IMR-90 (cell line): ENCODE measurements at regions not wholly inside any gene's neighbourhood (a gene's known extent, or its start where the extent isn't known, plus 50 kb on each side); places are given as distances from the start of the nearest gene placed in this dataset.

Experiments used
- ATAC-seq: fragments of 200-7000 bp; cut with Tn5 transposase; 2 replicates; pipeline ENCODE4 v1.9.1; 2020; ENCODE audit warnings: low read depth, mild to moderate bottlenecking, moderate library complexity
- BruUV-seq: library from RNA; stranded (reverse); fragments of 400-500 nt; replicated peaks from 2 replicates; lab custom pipeline; 2021; lab: Mats Ljungman, UMichigan
- CTCF ChIA-PET: fragments of 300-600 bp; formaldehyde crosslinking; extraction: SDS; loops from one replicate; lab custom pipeline; 2021; ENCODE audit warnings: antibody characterized with exemption; lab: Yijun Ruan, JAX
- POLR2A ChIA-PET: fragments of 300-600 bp; sonication (Branson Sonifier 250); formaldehyde crosslinking; loops from one replicate; lab custom pipeline; 2022; ENCODE audit warnings: antibody characterized with exemption; ENCODE audit not compliant: unreplicated experiment; lab: Charles Lee
- DNase-seq: peaks from one replicate; pipeline ENCODE4 v3.0.0; 2013
- H2AFZ ChIP-seq: replicated peaks from 2 replicates; pipeline ENCODE3; 2013; ENCODE audit warnings: low read length, mild to moderate bottlenecking; ENCODE audit not compliant: poor library complexity
- H2AK5ac ChIP-seq: 2 replicates; pipeline ENCODE4 v1.6.1; 2013; ENCODE audit warnings: low read depth, low read length, inconsistent platforms
- H2AK9ac ChIP-seq: replicated peaks from 2 replicates; pipeline ENCODE3; 2013; ENCODE audit warnings: mild to moderate bottlenecking, low read depth, low read length, moderate library complexity; ENCODE audit not compliant: poor library complexity
- H2BK120ac ChIP-seq: 2 replicates; pipeline ENCODE4 v1.6.1; 2013; ENCODE audit warnings: low read depth, low read length, inconsistent platforms
- H2BK15ac ChIP-seq: 3 replicates; pipeline ENCODE4 v1.6.1; 2013; ENCODE audit warnings: low read depth, low read length, inconsistent platforms
- H2BK20ac ChIP-seq: 2 replicates; pipeline ENCODE4 v1.6.1; 2013; ENCODE audit warnings: low read depth, mild to moderate bottlenecking, inconsistent platforms, low read length, moderate library complexity
- H2BK5ac ChIP-seq: 2 replicates; pipeline ENCODE4 v1.6.1; 2013; ENCODE audit warnings: mild to moderate bottlenecking, low read depth, low read length, inconsistent platforms; ENCODE audit not compliant: poor library complexity, severe bottlenecking
- H3K14ac ChIP-seq: replicated peaks from 2 replicates; pipeline ENCODE4 v1.6.1; 2013; ENCODE audit warnings: low read depth, low read length, inconsistent platforms
- H3K18ac ChIP-seq: 2 replicates; pipeline ENCODE4 v1.6.1; 2013; ENCODE audit warnings: low read depth, low read length, control low read depth
- H3K23ac ChIP-seq: 2 replicates; pipeline ENCODE4 v1.6.1; 2013; ENCODE audit warnings: low read depth, low read length, inconsistent platforms
- H3K27ac ChIP-seq: 2 replicates; pipeline ENCODE4 v1.5.1; 2013; ENCODE audit warnings: mild to moderate bottlenecking, control low read depth, low read length; ENCODE audit not compliant: insufficient read depth
- H3K27me3 ChIP-seq: 2 replicates; pipeline ENCODE4 v1.6.1; 2013; ENCODE audit warnings: low read length; ENCODE audit not compliant: control insufficient read depth, insufficient read depth
- H3K36me3 ChIP-seq: 2 replicates; pipeline ENCODE4 v1.6.1; 2013; ENCODE audit warnings: low read length, mixed read lengths; ENCODE audit not compliant: control insufficient read depth, insufficient read depth
- H3K4ac ChIP-seq: 2 replicates; pipeline ENCODE4 v1.6.1; 2013; ENCODE audit warnings: low read depth, low read length, inconsistent platforms
- H3K4me1 ChIP-seq: 2 replicates; pipeline ENCODE4 v1.6.1; 2013; ENCODE audit warnings: low read length, mixed read lengths; ENCODE audit not compliant: control insufficient read depth, insufficient read depth
- H3K4me2 ChIP-seq: 2 replicates; pipeline ENCODE4 v1.6.1; 2013; ENCODE audit warnings: low read depth, mild to moderate bottlenecking, control low read depth, low read length, moderate library complexity
- H3K4me3 ChIP-seq: 2 replicates; pipeline ENCODE4 v1.5.1; 2013; ENCODE audit warnings: low read depth, mild to moderate bottlenecking, control low read depth, low read length, moderate library complexity; ENCODE audit not compliant: insufficient read depth
- H3K56ac ChIP-seq: 2 replicates; pipeline ENCODE4 v1.6.1; 2013; ENCODE audit warnings: low read length, inconsistent platforms; ENCODE audit not compliant: insufficient read depth; ENCODE audit errors: extremely low read depth
- H3K79me1 ChIP-seq, 2 experiments: 2 replicates each; pipeline ENCODE4 v1.6.1; 2013; ENCODE audit warnings: low read length in 2 of 2, inconsistent platforms in 1 of 2, low read depth in 1 of 2
- H3K9ac ChIP-seq: 2 replicates; pipeline ENCODE4 v1.6.1; 2013; ENCODE audit warnings: low read depth, low read length, control low read depth
- H3K9me1 ChIP-seq: 2 replicates; pipeline ENCODE4 v1.6.1; 2013; ENCODE audit warnings: low read length, inconsistent platforms; ENCODE audit not compliant: insufficient read depth
- H3K9me3 ChIP-seq: 2 replicates; pipeline ENCODE4 v1.6.1; 2013; ENCODE audit warnings: low read length; ENCODE audit not compliant: control insufficient read depth, insufficient read depth
- H4K20me1 ChIP-seq: 2 replicates; pipeline ENCODE4 v1.6.1; 2013; ENCODE audit warnings: low read length, inconsistent platforms; ENCODE audit not compliant: insufficient read depth
- H4K5ac ChIP-seq: 2 replicates; pipeline ENCODE4 v1.6.1; 2013; ENCODE audit warnings: mild to moderate bottlenecking, low read depth, low read length, control low read depth
- H4K8ac ChIP-seq, 2 experiments: 2 replicates each; pipeline ENCODE4 v1.6.1; 2013; ENCODE audit warnings: low read depth in 2 of 2, low read length in 2 of 2, control low read depth in 1 of 2, inconsistent platforms in 1 of 2
- H4K91ac ChIP-seq: 2 replicates; pipeline ENCODE4 v1.6.1; 2013; ENCODE audit warnings: low read depth, low read length, inconsistent platforms; ENCODE audit not compliant: insufficient read depth
- BHLHE40 ChIP-seq: fragments of 150-350 bp; IDR thresholded peaks from 2 replicates; pipeline ENCODE4 v1.6.1; 2016; ENCODE audit warnings: mild to moderate bottlenecking, low read depth, low read length
- CEBPB ChIP-seq: IDR thresholded peaks from 2 replicates; pipeline ENCODE4 v1.6.1; 2012; ENCODE audit warnings: low read depth, low read length, improper control_type of control experiment
- CHD1 ChIP-seq: IDR thresholded peaks from 2 replicates; pipeline ENCODE4 v1.6.1; 2012; ENCODE audit warnings: low read depth, low read length, improper control_type of control experiment
- FOS ChIP-seq: fragments of 150-350 bp; IDR thresholded peaks from 2 replicates; pipeline ENCODE4 v1.6.1; 2016; ENCODE audit warnings: low read depth, low read length
- MAFK ChIP-seq: IDR thresholded peaks from 2 replicates; pipeline ENCODE4 v1.6.1; 2012; ENCODE audit warnings: low read depth, low read length, improper control_type of control experiment
- MAZ ChIP-seq: IDR thresholded peaks from 2 replicates; pipeline ENCODE4 v1.6.1; 2012; ENCODE audit warnings: low read depth, mild to moderate bottlenecking, low read length, improper control_type of control experiment, moderate library complexity, borderline replicate concordance
- MXI1 ChIP-seq: IDR thresholded peaks from 2 replicates; pipeline ENCODE4 v1.6.1; 2012; ENCODE audit warnings: low read depth, mild to moderate bottlenecking, low read length, moderate library complexity, borderline replicate concordance
- NFE2L2 ChIP-seq: fragments of 150-350 bp; IDR thresholded peaks from 2 replicates; pipeline ENCODE4 v1.6.1; 2016; ENCODE audit warnings: low read depth, mild to moderate bottlenecking, low read length
- POLR2A ChIP-seq: IDR thresholded peaks from 2 replicates; pipeline ENCODE4 v1.6.1; 2012; ENCODE audit warnings: mild to moderate bottlenecking, low read depth, low read length
- RAD21 ChIP-seq: IDR thresholded peaks from 2 replicates; pipeline ENCODE4 v1.6.1; 2012; ENCODE audit warnings: low read length, improper control_type of control experiment
- RCOR1 ChIP-seq: IDR thresholded peaks from 2 replicates; pipeline ENCODE4 v1.6.1; 2012; ENCODE audit warnings: mild to moderate bottlenecking, low read length, improper control_type of control experiment; ENCODE audit not compliant: insufficient replicate concordance
- RFX5 ChIP-seq: IDR thresholded peaks from 2 replicates; pipeline ENCODE4 v1.8.0; 2012; ENCODE audit warnings: low read depth, mild to moderate bottlenecking, low read length, moderate library complexity
- SMC3 ChIP-seq: fragments of 150-350 bp; IDR thresholded peaks from 2 replicates; pipeline ENCODE4 v1.6.1; 2016; ENCODE audit warnings: low read depth, mild to moderate bottlenecking, antibody characterized with exemption, low read length, moderate library complexity
- WGBS, 2 experiments: methylation state at CpG; one replicate each; pipeline versions ENCODE4 v1.1.5 to v1.1.7; 2013; ENCODE audit warnings: missing lambda C conversion rate in 2 of 2; ENCODE audit not compliant: insufficient read length in 1 of 2; ENCODE audit errors: extremely low coverage in 2 of 2; 5-methylcytosine and 5-hydroxymethylcytosine counted together
- dilution Hi-C: fragments of 300-500 bp; cut with HindIII; formaldehyde crosslinking; loops from one replicate; pipeline ENCODE4 v1.14.3; 2018; ENCODE audit warnings: low sequenced_read_pairs; ENCODE audit not compliant: unreplicated experiment
- in situ Hi-C: fragments of 300-500 bp; cut with MboI; formaldehyde crosslinking; loops from 3 replicates; pipeline ENCODE4 v1.14.3; 2019; ENCODE audit warnings: low sequenced_read_pairs, inconsistent platforms, mixed read lengths
- intact Hi-C: fragments of 100-400 bp; cut with micrococcal nuclease; formaldehyde crosslinking; loops from 2 replicates; pipeline ENCODE4 v1.10.0; 2022
- TF ChIP-seq, protein P1 (sequence below): fragments of 150-350 bp; IDR thresholded peaks from 2 replicates; pipeline ENCODE4 v1.6.1; 2016; ENCODE audit warnings: low read depth, mild to moderate bottlenecking, low read length, moderate library complexity, borderline replicate concordance
- TF ChIP-seq, protein P2 (sequence below): conservative IDR thresholded peaks from 2 replicates; pipeline ENCODE4 v1.5.1; 2012; ENCODE audit warnings: mild to moderate bottlenecking, low read depth, low read length, improper control_type of control experiment
- TF ChIP-seq, protein P3 (sequence below): fragments of 150-350 bp; IDR thresholded peaks from 2 replicates; pipeline ENCODE4 v1.6.1; 2017; ENCODE audit warnings: mild to moderate bottlenecking, antibody characterized with exemption, low read length, low read depth

DNA sequence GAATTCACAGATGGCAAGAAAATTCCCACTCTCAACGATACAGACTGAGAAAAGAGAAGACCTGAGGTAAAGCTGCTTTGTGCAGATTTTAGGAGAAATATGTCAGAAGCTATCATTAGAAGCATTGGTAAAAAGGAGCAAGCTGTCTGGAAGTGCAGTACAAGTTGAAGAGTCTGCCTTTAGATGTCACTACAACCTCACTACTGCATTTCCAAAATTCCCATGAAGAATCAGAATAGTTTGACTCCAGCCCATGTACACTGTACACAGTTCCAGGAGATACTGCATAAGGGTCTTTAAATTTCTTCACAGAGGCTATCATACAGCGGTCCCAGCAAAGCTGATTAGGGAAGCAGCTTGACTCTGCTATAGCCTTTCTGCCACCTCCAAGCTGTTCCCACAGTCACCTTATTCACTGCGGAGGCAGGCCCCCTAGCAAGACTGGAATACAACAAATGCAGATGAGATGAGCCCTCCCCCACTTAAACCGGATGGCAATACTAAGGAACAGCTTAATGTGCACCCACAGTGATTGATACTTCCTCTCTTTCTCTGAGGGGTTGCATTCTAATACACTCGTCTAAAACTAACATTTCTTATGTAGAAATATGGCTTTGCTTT, 527.4 kb downstream of the TMEM182 start:
- Histone ChIP-seq H3K79me1 (no peaks in the 10 kb centered on the region), H3K23ac (no peak overlapping the region), H2BK15ac (no peak overlapping the region), H3K4ac (no peak overlapping the region), H4K91ac (no peak overlapping the region), H2BK120ac (no peak overlapping the region), H3K9me3 (peaks cover 4% of the 10 kb centered on the region; the same call in 1 of the 2 replicates), H2BK20ac (no peak overlapping the region), H2AFZ (no peak overlapping the region), H3K14ac (no peak overlapping the region), H2AK9ac (no peak overlapping the region), H3K9ac (no peak overlapping the region), H3K56ac (no peak overlapping the region), H3K27me3 (no peaks in the 10 kb centered on the region), H4K8ac (no peak overlapping the region), H2BK5ac (no peak overlapping the region), H3K4me3 (no peak overlapping the region), H3K4me2 (no peak overlapping the region), H4K20me1 (no peaks in the 10 kb centered on the region), H4K5ac (no peak overlapping the region), H3K27ac (no peak overlapping the region), H2AK5ac (no peak overlapping the region), H3K9me1 (no peaks in the 10 kb centered on the region), H3K18ac (no peak overlapping the region), H3K36me3 (no peaks in the 10 kb centered on the region), H3K4me1 (no peaks in the 10 kb centered on the region)
- no peak for DNase-seq
- BruUV-seq = no TSS peak
- dilution Hi-C loops (no loop called here), intact Hi-C loops (no loop called here), in situ Hi-C loops (no loop called here)
- ChIA-PET POLR2A (no interaction called here), CTCF (no interaction called here)
- no peak for ATAC-seq
- TF ChIP-seq RAD21 = no peak
- TF ChIP-seq, protein P1, sequence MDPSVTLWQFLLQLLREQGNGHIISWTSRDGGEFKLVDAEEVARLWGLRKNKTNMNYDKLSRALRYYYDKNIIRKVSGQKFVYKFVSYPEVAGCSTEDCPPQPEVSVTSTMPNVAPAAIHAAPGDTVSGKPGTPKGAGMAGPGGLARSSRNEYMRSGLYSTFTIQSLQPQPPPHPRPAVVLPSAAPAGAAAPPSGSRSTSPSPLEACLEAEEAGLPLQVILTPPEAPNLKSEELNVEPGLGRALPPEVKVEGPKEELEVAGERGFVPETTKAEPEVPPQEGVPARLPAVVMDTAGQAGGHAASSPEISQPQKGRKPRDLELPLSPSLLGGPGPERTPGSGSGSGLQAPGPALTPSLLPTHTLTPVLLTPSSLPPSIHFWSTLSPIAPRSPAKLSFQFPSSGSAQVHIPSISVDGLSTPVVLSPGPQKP = no peak
- no peak for TF ChIP-seq CHD1
- TF ChIP-seq NFE2L2 = no peak
- TF ChIP-seq MXI1 = no peak
- no peak for TF ChIP-seq FOS
- TF ChIP-seq RCOR1 = no peak
- no peak for TF ChIP-seq MAFK
- TF ChIP-seq, protein P2, sequence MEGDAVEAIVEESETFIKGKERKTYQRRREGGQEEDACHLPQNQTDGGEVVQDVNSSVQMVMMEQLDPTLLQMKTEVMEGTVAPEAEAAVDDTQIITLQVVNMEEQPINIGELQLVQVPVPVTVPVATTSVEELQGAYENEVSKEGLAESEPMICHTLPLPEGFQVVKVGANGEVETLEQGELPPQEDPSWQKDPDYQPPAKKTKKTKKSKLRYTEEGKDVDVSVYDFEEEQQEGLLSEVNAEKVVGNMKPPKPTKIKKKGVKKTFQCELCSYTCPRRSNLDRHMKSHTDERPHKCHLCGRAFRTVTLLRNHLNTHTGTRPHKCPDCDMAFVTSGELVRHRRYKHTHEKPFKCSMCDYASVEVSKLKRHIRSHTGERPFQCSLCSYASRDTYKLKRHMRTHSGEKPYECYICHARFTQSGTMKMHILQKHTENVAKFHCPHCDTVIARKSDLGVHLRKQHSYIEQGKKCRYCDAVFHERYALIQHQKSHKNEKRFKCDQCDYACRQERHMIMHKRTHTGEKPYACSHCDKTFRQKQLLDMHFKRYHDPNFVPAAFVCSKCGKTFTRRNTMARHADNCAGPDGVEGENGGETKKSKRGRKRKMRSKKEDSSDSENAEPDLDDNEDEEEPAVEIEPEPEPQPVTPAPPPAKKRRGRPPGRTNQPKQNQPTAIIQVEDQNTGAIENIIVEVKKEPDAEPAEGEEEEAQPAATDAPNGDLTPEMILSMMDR = no peak
- no peak for TF ChIP-seq MAZ
- TF ChIP-seq BHLHE40 = no peak
- TF ChIP-seq SMC3 = no peak
- TF ChIP-seq, protein P3, sequence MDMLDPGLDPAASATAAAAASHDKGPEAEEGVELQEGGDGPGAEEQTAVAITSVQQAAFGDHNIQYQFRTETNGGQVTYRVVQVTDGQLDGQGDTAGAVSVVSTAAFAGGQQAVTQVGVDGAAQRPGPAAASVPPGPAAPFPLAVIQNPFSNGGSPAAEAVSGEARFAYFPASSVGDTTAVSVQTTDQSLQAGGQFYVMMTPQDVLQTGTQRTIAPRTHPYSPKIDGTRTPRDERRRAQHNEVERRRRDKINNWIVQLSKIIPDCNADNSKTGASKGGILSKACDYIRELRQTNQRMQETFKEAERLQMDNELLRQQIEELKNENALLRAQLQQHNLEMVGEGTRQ = no peak
- no peak for TF ChIP-seq POLR2A
- TF ChIP-seq RFX5 = no peak
- no peak for TF ChIP-seq CEBPB
- 50% methylated on average over 1 of the region's 5 CpGs; no CpG with 5 or more reads in 1 of the 2 experiments for WGBS, 2 experiments
